Left renal cortex interstitium (tissue), 4 donors: ENCODE measurements at regions not wholly inside any gene's neighbourhood (a gene's known extent, or its start where the extent isn't known, plus 50 kb on each side); places are given as distances from the start of the nearest gene placed in this dataset.
"Not testable (repeated sequence)": the region's sequence is repeated elsewhere in the genome, so short reads cannot be mapped to it uniquely, and the experiment has no call there.

Experiments
- DNase-seq, 4 donors: peaks; one replicate each; pipeline ENCODE4 v3.0.0-alpha.2; 2013; ENCODE audit warnings: low read depth in 4 of 4, low spot score in 2 of 4, missing footprints in 1 of 4

DNA sequence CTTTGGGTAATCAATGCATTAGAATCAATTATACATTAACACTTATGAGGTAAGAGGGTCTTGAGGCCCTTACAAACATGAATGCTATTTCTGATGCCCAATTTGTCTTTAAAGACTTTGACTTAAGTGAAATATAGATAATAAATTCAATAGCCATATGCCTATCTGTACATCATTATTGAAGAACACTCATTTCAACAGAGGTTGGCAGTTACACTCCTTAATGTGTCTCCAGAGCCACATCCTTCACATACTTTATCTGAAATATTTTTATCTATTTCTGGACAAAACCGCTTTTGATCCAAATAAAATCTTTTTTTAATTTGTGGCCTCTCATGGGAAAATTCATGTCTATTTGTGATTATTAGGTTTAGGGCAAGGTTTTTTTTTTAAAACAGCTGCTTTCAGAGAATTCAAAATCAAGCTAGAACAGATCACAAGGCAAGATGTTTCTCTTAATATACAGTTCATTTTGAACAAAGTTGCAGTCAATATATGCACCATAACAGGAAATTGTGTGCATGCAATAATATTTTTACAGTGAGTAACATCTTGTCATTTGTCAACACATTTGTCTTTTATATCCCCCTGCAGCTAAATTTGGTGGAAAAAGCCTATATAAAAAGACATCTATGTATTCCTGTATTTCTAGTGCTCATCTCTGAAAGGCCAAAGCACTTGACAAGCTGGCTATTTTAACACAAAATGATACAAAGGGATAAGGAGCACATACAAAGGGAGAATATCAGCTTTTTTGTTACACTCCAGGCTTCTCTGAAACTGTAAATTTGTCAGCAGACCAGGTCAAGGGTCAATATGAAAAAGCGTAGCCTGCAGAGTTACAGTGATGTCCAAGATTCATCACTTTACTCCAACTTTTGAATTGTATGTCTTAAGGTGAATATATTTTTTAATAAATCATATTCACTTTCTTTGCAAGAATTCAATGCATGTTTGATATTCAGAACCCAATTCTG lies 146.2 kb upstream of the DPH6 start:
- DNase-seq = no peak

GRCh38 chr15:35693286-35693685 lies 147.3 kb upstream of the DPH6 start:
- DNase-seq = no peak

- no peak for DNase-seq
Observed at GRCh38 chr15:35693886-35694285, 147.9 kb upstream of the DPH6 start.

DNA sequence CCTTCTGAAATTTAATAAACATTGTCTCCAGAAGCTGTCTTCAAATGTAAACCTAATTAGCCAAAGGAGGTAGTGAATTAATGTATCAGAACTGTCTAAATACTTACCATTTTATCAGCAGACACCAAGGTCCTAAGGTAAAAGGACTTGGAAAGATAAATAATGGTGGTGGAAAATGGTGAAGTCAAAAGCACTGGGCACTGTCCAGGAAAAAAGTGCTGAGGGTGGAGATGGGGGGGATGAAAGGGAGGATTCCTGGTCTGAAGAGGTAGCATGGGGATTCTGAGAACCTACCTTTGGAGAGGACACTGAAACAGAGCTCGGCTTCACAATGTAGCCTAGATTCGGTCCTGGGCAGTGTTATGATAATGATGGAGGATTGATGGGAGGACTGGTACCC lies 149.0 kb upstream of the DPH6 start:
- no peak for DNase-seq

GRCh38 chr15:35696767-35697231 lies 150.8 kb upstream of the DPH6 start:
- no peak for DNase-seq

- DNase-seq = no peak
Observed at GRCh38 chr15:35697549-35698299, 151.8 kb upstream of the DPH6 start.

GRCh38 chr15:35698331-35698730 lies 152.4 kb upstream of the DPH6 start:
- no peak for DNase-seq

DNA sequence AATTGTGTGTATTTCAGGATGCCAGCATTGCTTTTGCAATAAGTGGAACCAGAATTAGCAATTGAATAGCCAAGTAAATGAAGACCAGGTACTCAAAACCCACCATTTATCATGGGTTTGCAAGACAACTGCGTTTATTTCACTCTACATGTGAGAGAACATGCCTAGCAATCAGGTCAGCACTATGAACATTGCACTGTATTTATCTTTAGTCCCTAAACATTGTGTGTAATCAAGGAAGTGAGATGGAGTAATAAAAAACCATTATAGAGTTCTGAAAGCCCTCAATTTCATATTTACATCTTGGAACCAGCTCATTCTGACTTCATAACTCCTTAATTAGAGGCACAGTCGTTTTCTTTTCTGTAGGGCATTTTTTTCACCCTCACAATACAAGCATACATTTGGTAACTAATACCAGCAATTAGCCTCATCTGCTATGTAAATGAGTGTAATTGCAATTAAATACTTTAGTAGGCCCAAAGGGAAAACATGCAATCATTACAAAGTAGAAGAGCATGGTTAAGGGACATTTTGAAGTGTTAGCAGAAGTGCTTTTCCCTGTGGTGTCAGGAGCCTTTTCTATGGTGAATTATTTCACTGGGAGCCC lies 153.1 kb upstream of the DPH6 start:
- no peak for DNase-seq

DNA sequence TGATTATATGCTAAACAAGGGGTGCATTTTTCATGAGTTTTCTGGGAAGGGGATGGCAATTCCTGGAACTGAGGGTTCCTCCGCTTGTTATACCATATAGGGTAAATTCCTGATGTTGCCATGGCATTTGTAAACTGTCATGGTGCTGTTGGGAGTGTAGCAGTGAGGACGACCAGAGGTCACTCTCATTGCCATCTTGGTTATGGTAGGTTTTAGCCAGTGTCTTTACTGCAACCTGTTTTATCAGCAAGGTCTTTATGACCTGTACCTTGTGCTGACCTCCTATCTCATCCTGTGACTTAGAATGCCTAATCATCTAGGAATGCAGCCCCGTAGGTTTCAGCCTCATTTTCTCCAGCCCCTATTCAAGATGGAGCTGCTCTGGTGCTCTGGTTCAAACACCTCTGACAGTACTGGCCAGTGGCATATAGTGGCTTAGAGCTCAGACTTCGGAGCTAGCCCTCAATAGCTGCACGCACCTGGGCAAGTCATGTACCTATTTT lies 154.2 kb upstream of the DPH6 start:
- not testable (repeated sequence) for DNase-seq

DNA sequence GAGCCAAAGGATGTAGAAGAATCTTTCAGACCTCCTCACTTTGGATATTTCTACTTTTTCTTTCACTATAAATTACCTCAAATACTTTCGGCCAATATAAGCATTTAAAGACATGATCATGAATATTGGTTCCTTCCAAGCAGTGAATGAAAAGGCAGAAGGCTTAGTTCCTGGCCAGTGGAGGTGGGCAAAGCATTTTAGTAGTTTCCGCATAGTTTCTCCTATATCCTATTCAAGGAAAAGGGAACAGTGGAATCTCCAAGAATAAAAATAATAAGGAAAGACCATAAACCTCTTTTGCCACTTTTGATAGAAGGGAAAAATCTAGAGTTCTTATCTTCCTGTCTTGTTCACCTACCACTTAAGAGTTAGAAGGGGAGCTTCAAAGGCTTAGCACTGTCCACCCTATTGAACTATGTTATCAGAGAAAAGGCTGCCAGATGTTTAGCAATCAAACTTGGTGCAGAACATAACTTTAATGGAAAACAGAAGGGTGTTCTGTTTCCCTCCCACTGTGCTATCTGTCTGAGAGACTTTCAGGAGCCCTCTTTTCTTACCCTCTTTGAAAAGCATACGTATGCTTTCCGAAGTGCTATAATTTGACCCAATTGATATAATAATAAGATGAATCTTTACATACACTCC lies 155.6 kb upstream of the DPH6 start:
- no peak for DNase-seq

GRCh38 chr15:35702946-35703495 lies 157.1 kb upstream of the DPH6 start:
- DNase-seq = no peak

- no peak for DNase-seq
Observed at GRCh38 chr15:35705030-35705883, 159.3 kb upstream of the DPH6 start.

- no peak for DNase-seq
Observed at GRCh38 chr15:35705884-35706585, 160.1 kb upstream of the DPH6 start.

DNA sequence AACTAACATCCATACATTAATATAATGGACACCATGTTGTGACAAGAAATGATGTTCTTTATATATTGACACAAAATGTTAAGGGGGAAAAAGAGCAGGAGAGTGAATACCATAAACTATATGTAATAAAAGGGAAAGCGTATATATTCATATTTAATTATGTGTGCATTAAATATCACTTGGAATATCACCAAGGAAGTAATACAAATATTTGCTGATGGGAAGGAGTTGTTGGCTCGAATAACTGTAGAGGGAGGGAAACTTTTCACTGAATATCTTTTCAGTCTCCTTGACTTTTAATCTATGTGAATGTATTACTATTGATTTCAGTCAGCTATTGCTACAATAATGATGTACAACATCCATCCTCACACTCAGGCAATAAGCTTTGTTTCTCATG lies 167.0 kb upstream of the DPH6 start:
- DNase-seq = no peak

DNA sequence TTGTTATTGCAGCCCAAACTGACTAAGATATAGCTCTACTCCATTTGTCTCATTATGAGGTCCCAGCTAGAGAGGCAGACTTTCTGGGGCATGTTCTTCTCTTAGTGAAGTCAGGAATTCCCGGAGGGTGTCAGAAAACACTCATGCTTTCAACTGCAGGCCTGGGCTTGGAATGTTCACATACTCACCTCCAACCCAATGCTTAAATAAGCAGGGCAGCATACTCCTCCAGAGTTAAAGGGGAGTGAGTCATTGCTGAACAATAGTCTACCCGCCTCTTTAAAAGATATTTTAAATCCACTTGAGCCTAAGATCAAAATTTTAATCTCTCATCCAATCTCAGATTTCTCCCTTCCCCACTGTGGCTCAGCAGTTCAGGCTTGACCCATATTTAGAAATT lies 167.8 kb upstream of the DPH6 start:
- no peak for DNase-seq

GRCh38 chr15:35717721-35718120 lies 171.8 kb upstream of the DPH6 start:
- DNase-seq = no peak

GRCh38 chr15:35720019-35720418 lies 174.1 kb upstream of the DPH6 start:
- no peak for DNase-seq

- no peak for DNase-seq
Observed at GRCh38 chr15:35720984-35721383, 175.0 kb upstream of the DPH6 start.

- no peak for DNase-seq
Observed at GRCh38 chr15:35721751-35722150, 175.8 kb upstream of the DPH6 start.
